ENCODE measurements at regions not wholly inside any gene's neighbourhood (a gene's known extent, or its start where the extent isn't known, plus 50 kb on each side); places are given as distances from the start of the nearest gene placed in this dataset.

DNA sequence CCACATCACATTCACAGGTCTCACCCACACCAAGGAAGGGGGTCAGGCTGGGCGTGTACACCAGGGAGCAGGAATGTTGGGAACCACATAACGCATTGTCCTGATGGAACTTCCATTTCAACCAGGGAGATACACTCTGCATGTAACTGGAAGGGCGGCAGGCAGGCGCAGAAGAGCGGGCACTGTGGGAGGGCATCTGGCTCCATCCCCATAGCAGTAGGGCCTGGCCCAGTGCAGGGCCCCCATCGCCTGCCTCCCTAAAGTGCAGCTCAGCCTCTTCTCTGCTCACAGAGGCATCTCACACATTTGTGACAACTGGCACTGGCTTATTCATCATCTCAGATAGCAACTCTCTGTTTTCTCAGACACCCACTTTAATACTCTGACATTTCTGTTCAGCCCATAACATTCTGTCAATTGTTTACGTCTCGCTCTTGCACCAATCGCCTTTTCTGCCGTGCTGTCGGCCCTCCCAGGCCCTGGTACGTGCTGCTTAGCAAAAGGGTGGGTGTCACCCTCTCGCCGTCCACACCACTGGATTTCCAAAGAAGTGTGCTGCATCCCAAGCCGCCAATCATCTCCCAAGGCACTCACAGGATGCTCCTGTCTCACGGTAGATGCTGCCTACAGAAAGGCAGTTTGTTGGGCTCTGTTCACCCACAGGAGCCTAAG is 353.3 kb upstream of the ZNF507 start:
- TF ChIP-seq, protein P1, sequence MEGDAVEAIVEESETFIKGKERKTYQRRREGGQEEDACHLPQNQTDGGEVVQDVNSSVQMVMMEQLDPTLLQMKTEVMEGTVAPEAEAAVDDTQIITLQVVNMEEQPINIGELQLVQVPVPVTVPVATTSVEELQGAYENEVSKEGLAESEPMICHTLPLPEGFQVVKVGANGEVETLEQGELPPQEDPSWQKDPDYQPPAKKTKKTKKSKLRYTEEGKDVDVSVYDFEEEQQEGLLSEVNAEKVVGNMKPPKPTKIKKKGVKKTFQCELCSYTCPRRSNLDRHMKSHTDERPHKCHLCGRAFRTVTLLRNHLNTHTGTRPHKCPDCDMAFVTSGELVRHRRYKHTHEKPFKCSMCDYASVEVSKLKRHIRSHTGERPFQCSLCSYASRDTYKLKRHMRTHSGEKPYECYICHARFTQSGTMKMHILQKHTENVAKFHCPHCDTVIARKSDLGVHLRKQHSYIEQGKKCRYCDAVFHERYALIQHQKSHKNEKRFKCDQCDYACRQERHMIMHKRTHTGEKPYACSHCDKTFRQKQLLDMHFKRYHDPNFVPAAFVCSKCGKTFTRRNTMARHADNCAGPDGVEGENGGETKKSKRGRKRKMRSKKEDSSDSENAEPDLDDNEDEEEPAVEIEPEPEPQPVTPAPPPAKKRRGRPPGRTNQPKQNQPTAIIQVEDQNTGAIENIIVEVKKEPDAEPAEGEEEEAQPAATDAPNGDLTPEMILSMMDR (IDR thresholded peaks at IDR 0.05; ENCODE audit: insufficient read depth, low read depth, low read length): no peak
- TF ChIP-seq EZH2 (IDR thresholded peaks at IDR 0.05; ENCODE audit: insufficient read depth, low read length): no peak

All from astrocyte (in vitro differentiated cells and primary cell).